ENCODE measurements at regions not wholly inside any gene's neighbourhood (a gene's known extent, or its start where the extent isn't known, plus 50 kb on each side); places are given as distances from the start of the nearest gene placed in this dataset.

DNA sequence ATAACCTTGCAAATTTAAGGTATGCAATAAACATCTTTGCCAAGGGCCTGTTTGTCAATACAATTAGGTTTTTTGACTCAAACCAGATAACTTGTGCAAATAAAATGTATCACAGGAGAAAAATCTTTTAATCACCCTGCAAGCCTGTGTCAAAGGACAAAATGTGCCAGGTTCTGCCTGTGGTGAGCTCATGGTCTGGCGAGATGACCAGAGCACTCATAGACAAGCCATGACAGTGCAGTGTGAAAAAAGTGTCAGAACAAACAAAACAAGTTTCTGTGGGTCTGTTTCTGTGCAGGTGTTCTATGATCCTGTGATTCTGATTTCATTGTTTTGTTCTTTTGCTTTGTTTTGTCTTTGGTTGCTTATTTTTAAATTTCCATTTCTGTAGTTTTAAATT, 847.2 kb downstream of the VRK1 start:
- in situ Hi-C loops (cut with MboI; ENCODE audit: low sequenced_read_pairs, unreplicated experiment) = no loop called here
- no peak for DNase-seq (ENCODE audit: low spot score)
- TF ChIP-seq, protein P1, sequence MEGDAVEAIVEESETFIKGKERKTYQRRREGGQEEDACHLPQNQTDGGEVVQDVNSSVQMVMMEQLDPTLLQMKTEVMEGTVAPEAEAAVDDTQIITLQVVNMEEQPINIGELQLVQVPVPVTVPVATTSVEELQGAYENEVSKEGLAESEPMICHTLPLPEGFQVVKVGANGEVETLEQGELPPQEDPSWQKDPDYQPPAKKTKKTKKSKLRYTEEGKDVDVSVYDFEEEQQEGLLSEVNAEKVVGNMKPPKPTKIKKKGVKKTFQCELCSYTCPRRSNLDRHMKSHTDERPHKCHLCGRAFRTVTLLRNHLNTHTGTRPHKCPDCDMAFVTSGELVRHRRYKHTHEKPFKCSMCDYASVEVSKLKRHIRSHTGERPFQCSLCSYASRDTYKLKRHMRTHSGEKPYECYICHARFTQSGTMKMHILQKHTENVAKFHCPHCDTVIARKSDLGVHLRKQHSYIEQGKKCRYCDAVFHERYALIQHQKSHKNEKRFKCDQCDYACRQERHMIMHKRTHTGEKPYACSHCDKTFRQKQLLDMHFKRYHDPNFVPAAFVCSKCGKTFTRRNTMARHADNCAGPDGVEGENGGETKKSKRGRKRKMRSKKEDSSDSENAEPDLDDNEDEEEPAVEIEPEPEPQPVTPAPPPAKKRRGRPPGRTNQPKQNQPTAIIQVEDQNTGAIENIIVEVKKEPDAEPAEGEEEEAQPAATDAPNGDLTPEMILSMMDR (IDR thresholded peaks at IDR 0.05; ENCODE audit: borderline replicate concordance, control extremely low read depth, extremely low read depth, insufficient read depth, missing control alignments) = no peak

DNA sequence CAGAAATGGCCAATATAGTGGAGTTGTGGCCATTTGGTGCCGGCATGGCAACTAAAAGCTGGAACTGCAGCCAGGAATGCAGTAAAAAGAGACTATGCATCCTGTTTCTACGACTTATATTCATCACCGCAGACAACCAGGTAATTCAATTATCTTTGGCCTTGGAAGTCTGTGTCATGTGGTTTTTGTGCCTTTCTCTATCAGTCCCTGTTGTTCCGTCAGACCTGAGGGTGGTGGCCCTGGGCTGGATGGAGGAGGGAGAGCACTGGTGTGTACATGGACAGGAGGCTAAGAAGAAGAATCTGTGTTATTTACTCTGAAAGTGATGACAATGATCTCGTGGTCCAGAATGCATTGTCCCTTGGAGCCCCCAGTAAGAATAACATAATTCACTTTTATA, 852.6 kb downstream of the VRK1 start:
- in situ Hi-C loops (cut with MboI; ENCODE audit: low sequenced_read_pairs, unreplicated experiment) = no loop called here
- no peak for DNase-seq (ENCODE audit: low spot score)
- TF ChIP-seq, protein P1 (IDR thresholded peaks at IDR 0.05; ENCODE audit: borderline replicate concordance, control extremely low read depth, extremely low read depth, insufficient read depth, missing control alignments) = no peak

DNA sequence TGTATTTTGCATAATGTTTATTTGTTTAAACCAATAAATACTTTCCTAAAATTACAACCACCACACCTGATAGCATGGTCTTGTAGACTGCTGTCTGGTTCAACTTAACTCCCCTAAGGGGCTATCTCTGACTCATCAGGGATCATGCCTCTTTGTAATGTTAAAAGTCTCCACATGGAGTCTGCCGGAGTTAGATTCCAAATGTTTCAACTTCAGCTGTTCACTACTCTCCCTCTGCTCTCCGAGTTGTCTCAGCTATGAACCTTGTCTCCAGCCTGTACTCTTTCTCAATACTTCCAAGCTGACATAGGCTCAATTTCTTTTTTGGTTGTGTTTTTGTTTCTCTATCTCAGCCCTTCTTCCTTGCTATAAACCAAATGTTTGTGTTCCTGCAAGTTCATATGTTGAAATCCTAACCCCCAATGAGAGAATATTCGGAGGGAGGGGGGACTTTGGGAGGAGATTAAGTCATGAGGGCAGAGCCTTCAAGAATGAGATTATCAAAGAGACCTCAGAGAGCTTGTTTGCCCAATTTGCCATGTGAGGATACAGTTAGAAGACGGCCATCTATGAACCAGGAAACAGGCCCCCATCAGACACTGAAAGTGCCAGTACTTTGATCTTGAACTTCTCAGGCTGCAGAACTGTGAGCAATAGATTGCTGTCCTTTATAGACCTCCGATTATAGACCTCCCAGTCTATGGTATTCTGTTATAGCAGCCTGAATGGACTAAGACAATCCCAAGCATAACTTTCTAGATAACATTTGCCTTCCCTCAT, 858.2 kb downstream of the VRK1 start:
- in situ Hi-C loops (cut with MboI; ENCODE audit: low sequenced_read_pairs, unreplicated experiment) = no loop called here
- TF ChIP-seq, protein P1 (IDR thresholded peaks at IDR 0.05; ENCODE audit: borderline replicate concordance, control extremely low read depth, extremely low read depth, insufficient read depth, missing control alignments) = no peak

DNA sequence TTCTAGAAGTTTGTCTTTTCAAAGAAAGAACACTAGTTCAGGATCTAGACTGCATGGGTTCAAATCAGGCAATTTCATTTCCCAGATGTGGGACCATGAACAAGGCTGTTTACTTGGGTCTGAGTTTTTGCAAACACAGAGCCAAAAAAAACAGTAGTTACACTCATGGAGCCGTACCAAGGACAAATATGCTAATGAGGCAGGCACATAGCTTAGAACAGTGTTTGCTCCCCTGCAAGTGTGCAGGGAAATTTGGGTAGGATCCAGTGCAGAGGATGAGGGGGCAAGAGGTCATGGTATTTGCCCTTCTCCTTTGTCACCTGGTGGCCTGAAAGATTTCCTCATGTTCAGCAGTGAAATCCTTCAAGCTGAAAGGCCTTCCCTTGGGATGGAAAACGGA, 860.4 kb downstream of the VRK1 start:
- in situ Hi-C loops (cut with MboI; ENCODE audit: low sequenced_read_pairs, unreplicated experiment) = no loop called here
- TF ChIP-seq, protein P1 (IDR thresholded peaks at IDR 0.05; ENCODE audit: borderline replicate concordance, control extremely low read depth, extremely low read depth, insufficient read depth, missing control alignments) = no peak
- no peak for DNase-seq (ENCODE audit: low spot score)

More for the DNA sequence above, 858.2 kb downstream of the VRK1 start:
- no peak for DNase-seq (ENCODE audit: low spot score)

DNA sequence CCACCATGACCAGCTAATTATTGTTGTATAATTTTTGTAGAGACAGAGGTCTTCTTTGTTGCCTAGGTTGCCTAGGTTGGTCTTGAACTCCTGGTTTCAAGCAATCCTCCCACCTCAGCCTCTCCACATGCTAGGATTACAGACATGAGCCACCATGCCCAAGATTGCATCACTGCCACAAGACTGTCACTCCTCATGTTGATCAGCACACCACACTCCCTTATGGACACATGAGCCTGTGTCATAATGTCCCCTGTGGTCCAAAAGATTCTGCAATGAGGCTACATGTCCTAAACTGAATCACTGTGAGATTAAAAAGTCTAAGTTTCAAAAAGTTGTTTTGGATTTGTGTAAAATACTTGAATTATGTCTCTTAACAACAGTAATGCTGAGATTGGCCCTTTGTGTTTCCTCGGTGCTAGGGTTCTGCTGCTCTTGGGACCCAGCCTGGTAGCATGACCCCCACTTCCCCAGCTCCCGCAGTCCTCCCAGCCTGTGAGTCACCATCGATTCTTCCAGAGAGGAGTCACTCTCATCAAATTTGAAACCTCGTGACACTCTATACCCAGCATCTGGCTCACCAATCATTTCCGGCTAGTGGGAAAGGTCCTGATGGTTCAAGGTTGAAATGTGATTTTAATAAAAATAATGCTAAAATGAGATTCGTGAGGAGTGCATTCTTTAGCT, 890.9 kb downstream of the VRK1 start:
- TF ChIP-seq, protein P1 (IDR thresholded peaks at IDR 0.05; ENCODE audit: borderline replicate concordance, control extremely low read depth, extremely low read depth, insufficient read depth, missing control alignments) = no peak
- no peak for DNase-seq (ENCODE audit: low spot score)
- in situ Hi-C loops (cut with MboI; ENCODE audit: low sequenced_read_pairs, unreplicated experiment) = no loop called here

DNA sequence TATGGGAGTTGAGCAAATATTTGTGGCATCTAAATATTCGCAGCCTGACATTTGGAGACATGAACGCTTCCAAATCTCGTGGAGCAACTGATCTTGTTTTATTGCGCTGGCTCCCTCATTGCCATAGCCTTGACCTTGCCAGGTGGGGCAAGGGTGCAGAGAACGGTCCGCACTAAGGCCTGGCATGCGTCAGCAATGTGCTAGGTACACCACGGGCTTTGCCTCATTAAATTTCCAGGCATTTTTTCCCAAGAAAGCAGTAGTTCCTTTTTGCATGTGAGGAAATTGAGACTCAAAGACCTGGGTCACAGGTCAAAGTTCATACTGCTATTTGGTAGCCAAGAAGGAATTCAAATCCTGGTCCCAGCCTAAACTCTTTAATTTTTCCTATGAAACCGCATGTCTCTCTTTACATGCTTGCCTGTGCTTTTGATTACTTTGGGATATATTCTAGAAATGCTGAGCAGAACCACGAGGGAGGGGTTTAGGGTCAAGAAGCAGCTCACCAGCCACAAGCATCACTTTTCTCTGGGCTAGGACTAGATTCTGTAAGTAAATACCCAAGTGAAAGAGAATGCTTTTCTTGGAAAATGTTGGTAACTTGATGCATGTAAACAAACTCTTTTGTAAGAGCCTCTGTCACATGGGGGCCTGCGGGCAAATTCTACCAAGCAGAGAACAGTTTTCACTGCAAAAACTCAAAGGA, 891.6 kb downstream of the VRK1 start:
- in situ Hi-C loops (cut with MboI; ENCODE audit: low sequenced_read_pairs, unreplicated experiment) = no loop called here
- DNase-seq (ENCODE audit: low spot score) = no peak
- TF ChIP-seq, protein P1 (IDR thresholded peaks at IDR 0.05; ENCODE audit: borderline replicate concordance, control extremely low read depth, extremely low read depth, insufficient read depth, missing control alignments) = no peak
